IMR-90 (cell line): ENCODE measurements at regions not wholly inside any gene's neighbourhood (a gene's known extent, or its start where the extent isn't known, plus 50 kb on each side); places are given as distances from the start of the nearest gene placed in this dataset.

ENCODE experiments used
- ATAC-seq: fragments of 200-7000 bp; cut with Tn5 transposase; 2 replicates; pipeline ENCODE4 v1.9.1; 2020; ENCODE audit warnings: low read depth, mild to moderate bottlenecking, moderate library complexity
- BruUV-seq: library from RNA; stranded (reverse); fragments of 400-500 nt; replicated peaks from 2 replicates; lab custom pipeline; 2021; lab: Mats Ljungman, UMichigan
- CTCF ChIA-PET: fragments of 300-600 bp; formaldehyde crosslinking; extraction: SDS; loops from one replicate; lab custom pipeline; 2021; ENCODE audit warnings: antibody characterized with exemption; lab: Yijun Ruan, JAX
- POLR2A ChIA-PET: fragments of 300-600 bp; sonication (Branson Sonifier 250); formaldehyde crosslinking; loops from one replicate; lab custom pipeline; 2022; ENCODE audit warnings: antibody characterized with exemption; ENCODE audit not compliant: unreplicated experiment; lab: Charles Lee
- DNase-seq: peaks from one replicate; pipeline ENCODE4 v3.0.0; 2013
- H2AFZ ChIP-seq: replicated peaks from 2 replicates; pipeline ENCODE3; 2013; ENCODE audit warnings: low read length, mild to moderate bottlenecking; ENCODE audit not compliant: poor library complexity
- H2AK5ac ChIP-seq: 2 replicates; pipeline ENCODE4 v1.6.1; 2013; ENCODE audit warnings: low read depth, low read length, inconsistent platforms
- H2AK9ac ChIP-seq: replicated peaks from 2 replicates; pipeline ENCODE3; 2013; ENCODE audit warnings: mild to moderate bottlenecking, low read depth, low read length, moderate library complexity; ENCODE audit not compliant: poor library complexity
- H2BK120ac ChIP-seq: 2 replicates; pipeline ENCODE4 v1.6.1; 2013; ENCODE audit warnings: low read depth, low read length, inconsistent platforms
- H2BK15ac ChIP-seq: 3 replicates; pipeline ENCODE4 v1.6.1; 2013; ENCODE audit warnings: low read depth, low read length, inconsistent platforms
- H2BK20ac ChIP-seq: 2 replicates; pipeline ENCODE4 v1.6.1; 2013; ENCODE audit warnings: low read depth, mild to moderate bottlenecking, inconsistent platforms, low read length, moderate library complexity
- H2BK5ac ChIP-seq: 2 replicates; pipeline ENCODE4 v1.6.1; 2013; ENCODE audit warnings: mild to moderate bottlenecking, low read depth, low read length, inconsistent platforms; ENCODE audit not compliant: poor library complexity, severe bottlenecking
- H3K14ac ChIP-seq: replicated peaks from 2 replicates; pipeline ENCODE4 v1.6.1; 2013; ENCODE audit warnings: low read depth, low read length, inconsistent platforms
- H3K18ac ChIP-seq: 2 replicates; pipeline ENCODE4 v1.6.1; 2013; ENCODE audit warnings: low read depth, low read length, control low read depth
- H3K23ac ChIP-seq: 2 replicates; pipeline ENCODE4 v1.6.1; 2013; ENCODE audit warnings: low read depth, low read length, inconsistent platforms
- H3K27ac ChIP-seq: 2 replicates; pipeline ENCODE4 v1.5.1; 2013; ENCODE audit warnings: mild to moderate bottlenecking, control low read depth, low read length; ENCODE audit not compliant: insufficient read depth
- H3K27me3 ChIP-seq: 2 replicates; pipeline ENCODE4 v1.6.1; 2013; ENCODE audit warnings: low read length; ENCODE audit not compliant: control insufficient read depth, insufficient read depth
- H3K36me3 ChIP-seq: 2 replicates; pipeline ENCODE4 v1.6.1; 2013; ENCODE audit warnings: low read length, mixed read lengths; ENCODE audit not compliant: control insufficient read depth, insufficient read depth
- H3K4ac ChIP-seq: 2 replicates; pipeline ENCODE4 v1.6.1; 2013; ENCODE audit warnings: low read depth, low read length, inconsistent platforms
- H3K4me1 ChIP-seq: 2 replicates; pipeline ENCODE4 v1.6.1; 2013; ENCODE audit warnings: low read length, mixed read lengths; ENCODE audit not compliant: control insufficient read depth, insufficient read depth
- H3K4me2 ChIP-seq: 2 replicates; pipeline ENCODE4 v1.6.1; 2013; ENCODE audit warnings: low read depth, mild to moderate bottlenecking, control low read depth, low read length, moderate library complexity
- H3K4me3 ChIP-seq: 2 replicates; pipeline ENCODE4 v1.5.1; 2013; ENCODE audit warnings: low read depth, mild to moderate bottlenecking, control low read depth, low read length, moderate library complexity; ENCODE audit not compliant: insufficient read depth
- H3K56ac ChIP-seq: 2 replicates; pipeline ENCODE4 v1.6.1; 2013; ENCODE audit warnings: low read length, inconsistent platforms; ENCODE audit not compliant: insufficient read depth; ENCODE audit errors: extremely low read depth
- H3K79me1 ChIP-seq, 2 experiments: 2 replicates each; pipeline ENCODE4 v1.6.1; 2013; ENCODE audit warnings: low read length in 2 of 2, inconsistent platforms in 1 of 2, low read depth in 1 of 2
- H3K9ac ChIP-seq: 2 replicates; pipeline ENCODE4 v1.6.1; 2013; ENCODE audit warnings: low read depth, low read length, control low read depth
- H3K9me1 ChIP-seq: 2 replicates; pipeline ENCODE4 v1.6.1; 2013; ENCODE audit warnings: low read length, inconsistent platforms; ENCODE audit not compliant: insufficient read depth
- H3K9me3 ChIP-seq: 2 replicates; pipeline ENCODE4 v1.6.1; 2013; ENCODE audit warnings: low read length; ENCODE audit not compliant: control insufficient read depth, insufficient read depth
- H4K20me1 ChIP-seq: 2 replicates; pipeline ENCODE4 v1.6.1; 2013; ENCODE audit warnings: low read length, inconsistent platforms; ENCODE audit not compliant: insufficient read depth
- H4K5ac ChIP-seq: 2 replicates; pipeline ENCODE4 v1.6.1; 2013; ENCODE audit warnings: mild to moderate bottlenecking, low read depth, low read length, control low read depth
- H4K8ac ChIP-seq, 2 experiments: 2 replicates each; pipeline ENCODE4 v1.6.1; 2013; ENCODE audit warnings: low read depth in 2 of 2, low read length in 2 of 2, control low read depth in 1 of 2, inconsistent platforms in 1 of 2
- H4K91ac ChIP-seq: 2 replicates; pipeline ENCODE4 v1.6.1; 2013; ENCODE audit warnings: low read depth, low read length, inconsistent platforms; ENCODE audit not compliant: insufficient read depth
- MAFK ChIP-seq: IDR thresholded peaks from 2 replicates; pipeline ENCODE4 v1.6.1; 2012; ENCODE audit warnings: low read depth, low read length, improper control_type of control experiment
- MXI1 ChIP-seq: IDR thresholded peaks from 2 replicates; pipeline ENCODE4 v1.6.1; 2012; ENCODE audit warnings: low read depth, mild to moderate bottlenecking, low read length, moderate library complexity, borderline replicate concordance
- RAD21 ChIP-seq: IDR thresholded peaks from 2 replicates; pipeline ENCODE4 v1.6.1; 2012; ENCODE audit warnings: low read length, improper control_type of control experiment
- RCOR1 ChIP-seq: IDR thresholded peaks from 2 replicates; pipeline ENCODE4 v1.6.1; 2012; ENCODE audit warnings: mild to moderate bottlenecking, low read length, improper control_type of control experiment; ENCODE audit not compliant: insufficient replicate concordance
- RFX5 ChIP-seq: IDR thresholded peaks from 2 replicates; pipeline ENCODE4 v1.8.0; 2012; ENCODE audit warnings: low read depth, mild to moderate bottlenecking, low read length, moderate library complexity
- dilution Hi-C: fragments of 300-500 bp; cut with HindIII; formaldehyde crosslinking; loops from one replicate; pipeline ENCODE4 v1.14.3; 2018; ENCODE audit warnings: low sequenced_read_pairs; ENCODE audit not compliant: unreplicated experiment
- in situ Hi-C: fragments of 300-500 bp; cut with MboI; formaldehyde crosslinking; loops from 3 replicates; pipeline ENCODE4 v1.14.3; 2019; ENCODE audit warnings: low sequenced_read_pairs, inconsistent platforms, mixed read lengths
- intact Hi-C: fragments of 100-400 bp; cut with micrococcal nuclease; formaldehyde crosslinking; loops from 2 replicates; pipeline ENCODE4 v1.10.0; 2022

- Histone ChIP-seq H3K27me3 (no peaks in the 10 kb centered on the region), H3K9me3 (peaks cover 3% of the 10 kb centered on the region; the same call in 1 of the 2 replicates), H2AFZ (no peak overlapping the region), H3K4me2 (no peak overlapping the region), H2AK9ac (no peak overlapping the region), H2BK120ac (no peak overlapping the region), H4K5ac (no peak overlapping the region), H3K18ac (no peak overlapping the region), H3K4ac (no peak overlapping the region), H3K36me3 (no peaks in the 10 kb centered on the region), H2AK5ac (no peak overlapping the region), H2BK5ac (no peak overlapping the region), H3K4me1 (no peaks in the 10 kb centered on the region), H3K79me1 (no peaks in the 10 kb centered on the region), H2BK20ac (no peak overlapping the region), H3K9ac (no peak overlapping the region), H3K56ac (no peak overlapping the region), H3K9me1 (no peaks in the 10 kb centered on the region), H3K23ac (no peak overlapping the region), H4K8ac (no peak overlapping the region), H4K91ac (no peak overlapping the region), H4K20me1 (no peaks in the 10 kb centered on the region), H3K27ac (no peak overlapping the region), H3K4me3 (no peak overlapping the region), H2BK15ac (no peak overlapping the region), H3K14ac (no peak overlapping the region)
- CTCF ChIA-PET: no interaction called here
- POLR2A ChIA-PET: no interaction called here
- in situ Hi-C loops: no loop called here
- TF ChIP-seq RFX5 (no peak), RAD21 (no peak), MXI1 (no peak), MAFK (no peak), RCOR1 (no peak)
- intact Hi-C loops: no loop called here
- dilution Hi-C loops: no loop called here
- no peak for DNase-seq
- no TSS peak for BruUV-seq
- ATAC-seq: no peak
Observed at GRCh38 chr4:29948858-29949257, 771.3 kb upstream of the PCDH7 start.
